ENCODE measurements at regions not wholly inside any gene's neighbourhood (a gene's known extent, or its start where the extent isn't known, plus 50 kb on each side); places are given as distances from the start of the nearest gene placed in this dataset.

GRCh38 chr21:15566703-15567102 lies 163.1 kb upstream of the USP25 start:
- Mint-ChIP-seq H3K27me3 (ENCODE audit: low read depth in 3 of 3) (peaks cover 0 to 1% (median 0%) of the 10 kb centered on the region in 3 donors), H3K9me3 (peaks cover 6 to 18% (median 12%) of the 10 kb centered on the region in 7 donors), H3K4me3 (no peak overlapping the region), H3K36me3 (no peaks in the 10 kb centered on the region), H3K27ac (no peak overlapping the region), H3K4me1 (peaks cover 5% of the 10 kb centered on the region)
- no peaks in the 10 kb centered on the region for H4K20me1 ChIP-seq (ENCODE audit: insufficient read depth, low read length)
- no peak overlapping the region for H2AFZ ChIP-seq (ENCODE audit: insufficient read depth, low read depth, low read length, poor library complexity, severe bottlenecking)
- TF ChIP-seq, protein P1, sequence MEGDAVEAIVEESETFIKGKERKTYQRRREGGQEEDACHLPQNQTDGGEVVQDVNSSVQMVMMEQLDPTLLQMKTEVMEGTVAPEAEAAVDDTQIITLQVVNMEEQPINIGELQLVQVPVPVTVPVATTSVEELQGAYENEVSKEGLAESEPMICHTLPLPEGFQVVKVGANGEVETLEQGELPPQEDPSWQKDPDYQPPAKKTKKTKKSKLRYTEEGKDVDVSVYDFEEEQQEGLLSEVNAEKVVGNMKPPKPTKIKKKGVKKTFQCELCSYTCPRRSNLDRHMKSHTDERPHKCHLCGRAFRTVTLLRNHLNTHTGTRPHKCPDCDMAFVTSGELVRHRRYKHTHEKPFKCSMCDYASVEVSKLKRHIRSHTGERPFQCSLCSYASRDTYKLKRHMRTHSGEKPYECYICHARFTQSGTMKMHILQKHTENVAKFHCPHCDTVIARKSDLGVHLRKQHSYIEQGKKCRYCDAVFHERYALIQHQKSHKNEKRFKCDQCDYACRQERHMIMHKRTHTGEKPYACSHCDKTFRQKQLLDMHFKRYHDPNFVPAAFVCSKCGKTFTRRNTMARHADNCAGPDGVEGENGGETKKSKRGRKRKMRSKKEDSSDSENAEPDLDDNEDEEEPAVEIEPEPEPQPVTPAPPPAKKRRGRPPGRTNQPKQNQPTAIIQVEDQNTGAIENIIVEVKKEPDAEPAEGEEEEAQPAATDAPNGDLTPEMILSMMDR (IDR thresholded peaks at IDR 0.05): no peak
- intact Hi-C loops (cut with micrococcal nuclease): no loop called here
- H3K4me2 ChIP-seq (replicated peaks; ENCODE audit: extremely low read depth, low read length, poor library complexity, severe bottlenecking): no peak overlapping the region
- H3K4me3 ChIP-seq (replicated peaks in 1 of 3; ENCODE audit: low read depth in 2 of 3, low read length in 3 of 3): no peak overlapping the region
- no peaks in the 10 kb centered on the region for H3K36me3 ChIP-seq (replicated peaks in 1 of 2; ENCODE audit: control insufficient read depth in 1 of 2, insufficient read depth in 2 of 2, low read length in 2 of 2)
- H3K9me3 ChIP-seq (replicated peaks in 1 of 2; ENCODE audit: control insufficient read depth in 1 of 2, insufficient read depth in 1 of 2, low read length in 2 of 2): peaks cover 0 to 7% of the 10 kb centered on the region in 2 donors
- DNase-seq: no peak
- H3K79me2 ChIP-seq (ENCODE audit: insufficient read depth, low read length): no peaks in the 10 kb centered on the region
- no CpG with 5 or more reads among the region's 1 CpG for WGBS (ENCODE audit: insufficient coverage)
- no peak overlapping the region for H3K9ac ChIP-seq (ENCODE audit: insufficient read depth, low read length, poor library complexity, severe bottlenecking)
- H3K27ac ChIP-seq (ENCODE audit: low read depth in 1 of 2, low read length in 2 of 2): no peak overlapping the region
- H3K4me1 ChIP-seq (ENCODE audit: control insufficient read depth in 1 of 2, insufficient read depth in 2 of 2, low read length in 2 of 2): no peaks in the 10 kb centered on the region
- no peaks in the 10 kb centered on the region for H3K27me3 ChIP-seq (ENCODE audit: control insufficient read depth in 2 of 2, insufficient read depth in 2 of 2, low read length in 2 of 2)

DNA sequence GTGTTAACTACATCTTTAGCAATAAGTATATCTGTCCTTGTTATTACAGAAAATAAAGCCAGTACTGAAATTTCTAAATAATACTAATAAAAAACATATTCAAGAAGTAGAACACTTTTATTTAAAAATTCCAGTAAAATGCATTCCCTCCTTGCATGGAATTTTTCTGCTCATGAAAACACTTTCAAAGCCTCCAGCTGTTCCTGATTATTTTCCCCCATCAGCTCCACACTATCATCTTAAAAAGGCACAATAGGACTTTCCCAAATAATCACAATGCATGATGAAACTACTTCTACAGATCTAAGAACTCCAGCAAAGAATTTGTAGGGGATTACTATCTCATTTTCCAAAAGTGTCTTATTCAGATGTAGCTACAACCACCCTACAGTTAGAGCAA lies 162.6 kb upstream of the USP25 start:
- Mint-ChIP-seq H3K27me3 (ENCODE audit: low read depth in 3 of 3) (peaks cover 0 to 1% (median 0%) of the 10 kb centered on the region in 3 donors), H3K4me1 (peaks cover 5% of the 10 kb centered on the region), H3K9me3 (peaks cover 6 to 18% (median 12%) of the 10 kb centered on the region in 7 donors), H3K27ac (no peak overlapping the region), H3K36me3 (no peaks in the 10 kb centered on the region), H3K4me3 (no peak overlapping the region)
- Histone ChIP-seq H3K27me3 (ENCODE audit: control insufficient read depth in 2 of 2, insufficient read depth in 2 of 2, low read length in 2 of 2) (no peaks in the 10 kb centered on the region), H3K4me1 (ENCODE audit: control insufficient read depth in 1 of 2, insufficient read depth in 2 of 2, low read length in 2 of 2) (no peaks in the 10 kb centered on the region), H4K20me1 (ENCODE audit: insufficient read depth, low read length) (no peaks in the 10 kb centered on the region), H3K79me2 (ENCODE audit: insufficient read depth, low read length) (no peaks in the 10 kb centered on the region), H3K4me2 (replicated peaks; ENCODE audit: extremely low read depth, low read length, poor library complexity, severe bottlenecking) (no peak overlapping the region), H3K36me3 (replicated peaks in 1 of 2; ENCODE audit: control insufficient read depth in 1 of 2, insufficient read depth in 2 of 2, low read length in 2 of 2) (no peaks in the 10 kb centered on the region), H3K9me3 (replicated peaks in 1 of 2; ENCODE audit: control insufficient read depth in 1 of 2, insufficient read depth in 1 of 2, low read length in 2 of 2) (peaks cover 0 to 7% of the 10 kb centered on the region in 2 donors), H3K27ac (ENCODE audit: low read depth in 1 of 2, low read length in 2 of 2) (no peak overlapping the region), H2AFZ (ENCODE audit: insufficient read depth, low read depth, low read length, poor library complexity, severe bottlenecking) (no peak overlapping the region), H3K4me3 (replicated peaks in 1 of 3; ENCODE audit: low read depth in 2 of 3, low read length in 3 of 3) (no peak overlapping the region), H3K9ac (ENCODE audit: insufficient read depth, low read length, poor library complexity, severe bottlenecking) (no peak overlapping the region)
- intact Hi-C loops (cut with micrococcal nuclease): no loop called here
- DNase-seq: no peak
- TF ChIP-seq, protein P1 (IDR thresholded peaks at IDR 0.05): no peak

Measured in CD14-positive monocyte (primary cell).